PC-3 (cell line): ENCODE measurements at regions not wholly inside any gene's neighbourhood (a gene's known extent, or its start where the extent isn't known, plus 50 kb on each side); places are given as distances from the start of the nearest gene placed in this dataset.

Experiments used
- CTCF ChIP-seq: fragments of 300-600 bp; sonication (generic); conservative IDR thresholded peaks from 2 replicates; pipeline ENCODE4 v1.5.1; 2017; ENCODE audit warnings: antibody characterized with exemption, low read depth, mild to moderate bottlenecking, low read length
- EZH2 ChIP-seq: fragments of 300-600 bp; sonication (generic); IDR thresholded peaks from one replicate; pipeline ENCODE4 v1.6.1; 2017; ENCODE audit warnings: antibody characterized with exemption, mild to moderate bottlenecking, low read length; ENCODE audit not compliant: unreplicated experiment

GRCh38 chr18:59792353-59792752, 95.1 kb upstream of the CCBE1 start:
- no peak for TF ChIP-seq CTCF
- TF ChIP-seq EZH2, result no peak
